B cell (primary cell): ENCODE measurements at regions not wholly inside any gene's neighbourhood (a gene's known extent, or its start where the extent isn't known, plus 50 kb on each side); places are given as distances from the start of the nearest gene placed in this dataset.

ENCODE experiments used
- ATAC-seq: fragments of 200-7000 bp; cut with Tn5 transposase; one replicate; pipeline ENCODE4 v1.10.0; 2021; ENCODE audit warnings: low read depth, mild to moderate bottlenecking, moderate number of reproducible peaks, moderate library complexity
- CTCF ChIA-PET: fragments of 350-600 bp; sonication (Branson Sonifier 250); formaldehyde crosslinking; loops from one replicate; lab custom pipeline; 2021; ENCODE audit warnings: antibody characterized with exemption, inconsistent platforms; lab: Charles Lee
- POLR2A ChIA-PET: fragments of 350-600 bp; sonication (Branson Sonifier 250); formaldehyde crosslinking; loops from one replicate; lab custom pipeline; 2021; ENCODE audit warnings: antibody characterized with exemption; lab: Charles Lee
- DNase-seq: peaks from one replicate; pipeline ENCODE4 v3.0.0; 2013
- H2AFZ ChIP-seq: 2 replicates; pipeline ENCODE4 v1.6.1; 2012; ENCODE audit warnings: mild to moderate bottlenecking, low read depth, low read length; ENCODE audit not compliant: insufficient read depth, poor library complexity, severe bottlenecking
- H3K27ac ChIP-seq, 2 donors: 1 replicate in 1 of 2; 2 replicates in 1 of 2; pipeline ENCODE4 v1.5.1; 2012 to 2013; ENCODE audit warnings: low read length in 2 of 2, mild to moderate bottlenecking in 2 of 2, moderate library complexity in 1 of 2
- H3K27me3 ChIP-seq, 4 experiments: fragments of 200-600 bp in 1 of 4; sonication (generic) in 1 of 4; replicated peaks in 1 of 4; 1 replicate in 2 of 4; 2 replicates in 2 of 4; pipeline versions ENCODE4 v1.6.1 to v1.7.0; 2013 to 2016; ENCODE audit warnings: low read length in 3 of 4, mild to moderate bottlenecking in 2 of 4, mixed read lengths in 1 of 4, moderate library complexity in 1 of 4; ENCODE audit not compliant: insufficient read depth in 4 of 4, control insufficient read depth in 3 of 4; ENCODE audit errors: control extremely low read depth in 1 of 4
- H3K36me3 ChIP-seq, 2 experiments: replicated peaks in 1 of 2; 1 replicate in 1 of 2; 2 replicates in 1 of 2; pipeline versions ENCODE4 v1.6.1 to v1.7.1; 2013; ENCODE audit warnings: low read length in 1 of 2; ENCODE audit not compliant: insufficient read depth in 2 of 2, control insufficient read depth in 1 of 2; ENCODE audit errors: control extremely low read depth in 1 of 2, extremely low read depth in 1 of 2
- H3K4me1 ChIP-seq, 2 donors: fragments of 200-600 bp in 1 of 2; sonication (generic) in 1 of 2; 1 replicate in 1 of 2; 2 replicates in 1 of 2; pipeline versions ENCODE4 v1.5.1 to v1.6.1; 2013 to 2017; ENCODE audit warnings: low read length in 2 of 2; ENCODE audit not compliant: control insufficient read depth in 2 of 2, insufficient read depth in 2 of 2
- H3K4me2 ChIP-seq: replicated peaks from 2 replicates; pipeline ENCODE3; 2012; ENCODE audit warnings: mild to moderate bottlenecking, low read depth, low read length; ENCODE audit not compliant: poor library complexity, severe bottlenecking
- H3K4me3 ChIP-seq, 5 experiments: fragments of 200-600 bp in 1 of 5; sonication (generic) in 1 of 5; 1 replicate in 3 of 5; 2 replicates in 2 of 5; pipeline versions ENCODE4 v1.5.1 to v1.7.0; 2011 to 2016; ENCODE audit warnings: low read length in 4 of 5, mild to moderate bottlenecking in 4 of 5, low read depth in 2 of 5, control low read depth in 1 of 5, moderate library complexity in 1 of 5; ENCODE audit not compliant: insufficient read depth in 1 of 5; ENCODE audit errors: control extremely low read depth in 1 of 5, extremely low read depth in 1 of 5
- H3K79me2 ChIP-seq: fragments of 200-600 bp; sonication (generic); one replicate; pipeline ENCODE4 v1.6.0; 2016; ENCODE audit warnings: low read length; ENCODE audit not compliant: control insufficient read depth, insufficient read depth
- H3K9ac ChIP-seq: fragments of 200-600 bp; sonication (generic); 2 replicates; pipeline ENCODE4 v1.6.1; 2017; ENCODE audit warnings: mild to moderate bottlenecking, low read length, moderate library complexity
- H3K9me3 ChIP-seq, 3 donors: one replicate each; pipeline versions ENCODE4 v1.6.1 to v1.7.1; 2013; ENCODE audit warnings: low read length in 2 of 3; ENCODE audit not compliant: control insufficient read depth in 2 of 3, insufficient read depth in 1 of 3; ENCODE audit errors: control extremely low read depth in 1 of 3
- H4K20me1 ChIP-seq: 2 replicates; pipeline ENCODE4 v1.6.0; 2012; ENCODE audit warnings: mild to moderate bottlenecking, low read length; ENCODE audit not compliant: insufficient read depth, control insufficient read depth, poor library complexity, severe bottlenecking
- H3K27ac Mint-ChIP-seq: one replicate; pipeline ENCODE4 v1.8.0; 2021; ENCODE audit warnings: mixed read lengths
- H3K27me3 Mint-ChIP-seq: one replicate; pipeline ENCODE4 v1.8.0; 2021; ENCODE audit warnings: mixed read lengths
- H3K4me1 Mint-ChIP-seq: one replicate; pipeline ENCODE4 v1.8.0; 2021; ENCODE audit warnings: mixed read lengths
- H3K4me3 Mint-ChIP-seq: one replicate; pipeline ENCODE4 v1.8.0; 2021; ENCODE audit warnings: mixed read lengths
- H3K9me3 Mint-ChIP-seq: one replicate; pipeline ENCODE4 v1.8.0; 2022; ENCODE audit warnings: mixed read lengths; ENCODE audit not compliant: insufficient read depth
- EZH2 ChIP-seq: IDR thresholded peaks from 2 replicates; pipeline ENCODE4 v1.6.1; 2012; ENCODE audit warnings: borderline replicate concordance, low read depth, mild to moderate bottlenecking, moderate library complexity, low read length; ENCODE audit not compliant: insufficient read depth, poor library complexity, severe bottlenecking
- WGBS: methylation state at CpG from one replicate; pipeline ENCODE4 v1.1.5; 2013; ENCODE audit warnings: missing lambda C conversion rate; ENCODE audit not compliant: insufficient coverage; 5-methylcytosine and 5-hydroxymethylcytosine counted together
- intact Hi-C: fragments of 100-400 bp; cut with micrococcal nuclease; formaldehyde crosslinking; loops from one replicate; pipeline ENCODE4 v1.10.0; 2022
- TF ChIP-seq, protein P1 (sequence below): fragments of 200-600 bp; IDR thresholded peaks from one replicate; pipeline ENCODE4 v1.8.0; 2022; ENCODE audit warnings: antibody characterized with exemption, mild to moderate bottlenecking

DNA sequence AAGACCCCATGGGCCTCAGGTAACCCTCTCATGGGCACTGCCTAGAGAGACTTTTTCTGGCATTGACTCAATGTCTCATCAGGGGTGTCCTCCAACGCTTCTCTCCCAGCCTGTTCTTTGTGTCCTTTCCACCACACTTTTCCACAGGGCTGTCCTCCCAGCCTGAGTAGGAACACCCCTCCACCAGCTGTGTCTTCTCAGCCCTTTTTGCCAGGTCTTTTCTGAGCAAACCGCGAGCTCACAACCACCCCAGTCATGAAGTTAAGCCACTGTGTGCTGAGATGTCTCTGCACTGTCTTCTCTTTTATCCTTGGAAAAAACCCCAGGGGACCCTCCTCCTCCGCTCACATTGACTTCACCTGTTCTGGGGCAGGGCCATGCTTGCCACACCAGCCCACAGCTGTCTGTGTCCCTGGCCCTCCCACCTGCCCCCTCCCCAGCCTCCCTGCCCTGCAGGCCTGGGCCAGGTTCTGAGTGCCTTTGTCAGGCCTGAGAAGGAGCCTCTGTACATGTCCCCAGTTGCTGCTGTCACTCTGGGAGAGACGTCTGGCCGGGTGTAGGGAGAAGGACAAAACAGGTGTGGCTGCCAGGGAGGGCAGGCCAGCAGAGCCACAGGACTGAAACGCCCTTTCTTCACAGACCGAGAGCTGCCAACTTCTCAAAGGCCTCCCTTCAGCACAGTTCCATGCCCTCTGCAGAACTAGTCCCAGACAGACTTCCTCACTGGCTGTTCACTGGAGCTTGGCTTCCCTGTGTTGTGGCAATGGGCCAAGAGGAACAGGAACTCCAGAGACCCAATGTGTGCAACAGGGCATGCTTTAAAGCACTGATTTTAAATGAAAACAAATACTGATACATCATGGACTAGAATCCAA is 50.5 kb upstream of the PNMA1 start:
- CTCF ChIA-PET, result interaction anchor here (1.1 to 16.2 kb wide), 5 partner anchors 10 to 37 kb away, joined by 5 to 220 read pairs (median 13); no protein-coding TSS in a partner anchor
- Histone ChIP-seq H3K27ac (peak overlapping the region; percentile 43 to 98), H3K4me2 (peak overlapping the region; percentile 57), H2AFZ (no peak overlapping the region), H3K9ac (no peak overlapping the region), H3K9me3 (no peaks in the 10 kb centered on the region), H4K20me1 (peaks cover 31% of the 10 kb centered on the region), H3K27me3 (no peaks in the 10 kb centered on the region), H3K36me3 (no peaks in the 10 kb centered on the region), H3K4me3 (no peak overlapping the region), H3K4me1 (peaks cover 83 to 93% of the 10 kb centered on the region in 2 donors), H3K79me2 (peaks cover 96% of the 10 kb centered on the region)
- TF ChIP-seq, protein P1, sequence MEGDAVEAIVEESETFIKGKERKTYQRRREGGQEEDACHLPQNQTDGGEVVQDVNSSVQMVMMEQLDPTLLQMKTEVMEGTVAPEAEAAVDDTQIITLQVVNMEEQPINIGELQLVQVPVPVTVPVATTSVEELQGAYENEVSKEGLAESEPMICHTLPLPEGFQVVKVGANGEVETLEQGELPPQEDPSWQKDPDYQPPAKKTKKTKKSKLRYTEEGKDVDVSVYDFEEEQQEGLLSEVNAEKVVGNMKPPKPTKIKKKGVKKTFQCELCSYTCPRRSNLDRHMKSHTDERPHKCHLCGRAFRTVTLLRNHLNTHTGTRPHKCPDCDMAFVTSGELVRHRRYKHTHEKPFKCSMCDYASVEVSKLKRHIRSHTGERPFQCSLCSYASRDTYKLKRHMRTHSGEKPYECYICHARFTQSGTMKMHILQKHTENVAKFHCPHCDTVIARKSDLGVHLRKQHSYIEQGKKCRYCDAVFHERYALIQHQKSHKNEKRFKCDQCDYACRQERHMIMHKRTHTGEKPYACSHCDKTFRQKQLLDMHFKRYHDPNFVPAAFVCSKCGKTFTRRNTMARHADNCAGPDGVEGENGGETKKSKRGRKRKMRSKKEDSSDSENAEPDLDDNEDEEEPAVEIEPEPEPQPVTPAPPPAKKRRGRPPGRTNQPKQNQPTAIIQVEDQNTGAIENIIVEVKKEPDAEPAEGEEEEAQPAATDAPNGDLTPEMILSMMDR, result no peak
- no peak for TF ChIP-seq EZH2
- H3K4me1 Mint-ChIP-seq, result peaks cover 80% of the 10 kb centered on the region
- DNase-seq, result peak; percentile 82
- peak; percentile 5 for ATAC-seq
- 30% methylated on average over 8 of the region's 8 CpGs for WGBS
- H3K9me3 Mint-ChIP-seq, result no peaks in the 10 kb centered on the region
- H3K4me3 Mint-ChIP-seq, result peak overlapping the region; percentile 76
- H3K27me3 Mint-ChIP-seq, result no peaks in the 10 kb centered on the region
- intact Hi-C loops, result no loop called here
- POLR2A ChIA-PET, result interaction anchor here (0.7 to 1.5 kb wide), 3 partner anchors 13 to 532 kb away, joined by 4 to 6 read pairs (median 5); no protein-coding TSS in a partner anchor
- peak overlapping the region; percentile 84 for H3K27ac Mint-ChIP-seq
